SK-N-SH (cell line): ENCODE measurements at regions not wholly inside any gene's neighbourhood (a gene's known extent, or its start where the extent isn't known, plus 50 kb on each side); places are given as distances from the start of the nearest gene placed in this dataset.

Experiments
- CTCF ChIP-seq: fragments of 200-600 bp; sonication (generic); IDR thresholded peaks from 2 replicates; pipeline ENCODE4 v1.6.1; 2017; ENCODE audit warnings: antibody characterized with exemption, mild to moderate bottlenecking, moderate library complexity
- EZH2phosphoT487 ChIP-seq: fragments of 200-600 bp; sonication (generic); IDR thresholded peaks from 2 replicates; pipeline ENCODE4 v1.6.1; 2017; ENCODE audit warnings: low read depth, mixed run types, mild to moderate bottlenecking, antibody characterized with exemption, moderate library complexity, borderline replicate concordance
- FOXM1 ChIP-seq: IDR thresholded peaks from 2 replicates; pipeline ENCODE4 v1.4.0; 2012; ENCODE audit warnings: low read depth, mild to moderate bottlenecking
- GATA2 ChIP-seq: sonication (generic); formaldehyde crosslinking; IDR thresholded peaks from 2 replicates; pipeline ENCODE4 v1.5.0; 2020; ENCODE audit warnings: mild to moderate bottlenecking, missing genetic modification reagents
- IRF3 ChIP-seq: fragments of 150-350 bp; IDR thresholded peaks from 2 replicates; pipeline ENCODE4 v1.6.1; 2016; ENCODE audit warnings: mild to moderate bottlenecking, low read depth, low read length
- POLR2AphosphoS5 ChIP-seq: IDR thresholded peaks from 2 replicates; pipeline ENCODE4 v1.6.1; 2012; ENCODE audit warnings: low read depth, low read length
- RAD21 ChIP-seq: IDR thresholded peaks from 2 replicates; pipeline ENCODE4 v1.6.1; 2012; ENCODE audit warnings: mild to moderate bottlenecking, low read length
- RFX5 ChIP-seq: IDR thresholded peaks from 2 replicates; pipeline ENCODE4 v1.6.1; 2012; ENCODE audit warnings: mild to moderate bottlenecking, improper control_type of control experiment, low read length
- SMC3 ChIP-seq: IDR thresholded peaks from 2 replicates; pipeline ENCODE4 v1.6.1; 2012; ENCODE audit warnings: low read depth, low read length, improper control_type of control experiment
- ZBTB33 ChIP-seq: IDR thresholded peaks from 2 replicates; pipeline ENCODE4 v1.4.0; 2012; ENCODE audit warnings: low read depth, borderline replicate concordance
- TF ChIP-seq, protein P1 (sequence below): IDR thresholded peaks from 2 replicates; pipeline ENCODE4 v1.6.1; 2012; ENCODE audit warnings: mild to moderate bottlenecking, low read depth, low read length, moderate library complexity
- TF ChIP-seq, protein P2 (sequence below): fragments of 150-350 bp; IDR thresholded peaks from 2 replicates; pipeline ENCODE4 v1.6.1; 2017; ENCODE audit warnings: antibody characterized with exemption, low read length, low read depth, borderline replicate concordance
- TF ChIP-seq, protein P3 (sequence below): IDR thresholded peaks from 2 replicates; pipeline ENCODE4 v1.4.0; 2012; ENCODE audit warnings: low read depth

DNA sequence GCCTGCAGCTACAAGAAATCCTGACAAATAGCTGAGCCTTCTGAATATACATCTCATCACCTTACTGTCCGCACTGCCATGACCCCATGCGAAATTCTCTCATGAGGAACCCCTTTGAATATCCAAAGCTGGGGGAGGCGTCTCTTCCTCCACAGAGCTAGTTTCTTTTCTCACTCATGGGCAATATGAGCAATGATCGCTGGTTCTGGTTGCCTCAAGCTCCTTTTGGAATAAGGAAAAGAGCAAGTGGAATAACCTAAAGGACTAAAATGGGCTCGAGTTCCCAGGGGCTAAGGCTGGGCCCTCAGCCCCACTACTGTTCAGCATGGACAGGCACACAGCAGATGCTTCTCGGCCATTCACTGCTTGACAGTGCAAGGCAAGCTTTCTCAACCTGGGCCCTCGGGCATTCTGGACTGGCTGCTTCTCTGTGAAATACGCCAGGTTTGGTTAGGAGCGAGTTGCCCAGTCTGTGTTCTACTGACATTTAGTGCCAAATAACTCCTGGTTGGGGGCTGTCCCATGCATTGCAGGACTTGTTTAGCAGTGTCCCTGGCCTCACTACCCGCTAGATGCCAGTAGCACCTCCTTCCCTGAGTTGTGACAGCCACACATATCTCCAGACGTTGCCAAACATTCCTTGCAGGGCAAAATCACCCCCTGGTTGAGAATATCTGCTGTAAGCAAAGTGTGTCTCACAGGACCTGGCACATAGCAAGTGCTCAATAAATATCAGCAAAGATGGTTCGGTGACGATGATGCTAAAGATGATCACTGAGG, 156.8 kb downstream of the CEBPB start:
- TF ChIP-seq, protein P1, sequence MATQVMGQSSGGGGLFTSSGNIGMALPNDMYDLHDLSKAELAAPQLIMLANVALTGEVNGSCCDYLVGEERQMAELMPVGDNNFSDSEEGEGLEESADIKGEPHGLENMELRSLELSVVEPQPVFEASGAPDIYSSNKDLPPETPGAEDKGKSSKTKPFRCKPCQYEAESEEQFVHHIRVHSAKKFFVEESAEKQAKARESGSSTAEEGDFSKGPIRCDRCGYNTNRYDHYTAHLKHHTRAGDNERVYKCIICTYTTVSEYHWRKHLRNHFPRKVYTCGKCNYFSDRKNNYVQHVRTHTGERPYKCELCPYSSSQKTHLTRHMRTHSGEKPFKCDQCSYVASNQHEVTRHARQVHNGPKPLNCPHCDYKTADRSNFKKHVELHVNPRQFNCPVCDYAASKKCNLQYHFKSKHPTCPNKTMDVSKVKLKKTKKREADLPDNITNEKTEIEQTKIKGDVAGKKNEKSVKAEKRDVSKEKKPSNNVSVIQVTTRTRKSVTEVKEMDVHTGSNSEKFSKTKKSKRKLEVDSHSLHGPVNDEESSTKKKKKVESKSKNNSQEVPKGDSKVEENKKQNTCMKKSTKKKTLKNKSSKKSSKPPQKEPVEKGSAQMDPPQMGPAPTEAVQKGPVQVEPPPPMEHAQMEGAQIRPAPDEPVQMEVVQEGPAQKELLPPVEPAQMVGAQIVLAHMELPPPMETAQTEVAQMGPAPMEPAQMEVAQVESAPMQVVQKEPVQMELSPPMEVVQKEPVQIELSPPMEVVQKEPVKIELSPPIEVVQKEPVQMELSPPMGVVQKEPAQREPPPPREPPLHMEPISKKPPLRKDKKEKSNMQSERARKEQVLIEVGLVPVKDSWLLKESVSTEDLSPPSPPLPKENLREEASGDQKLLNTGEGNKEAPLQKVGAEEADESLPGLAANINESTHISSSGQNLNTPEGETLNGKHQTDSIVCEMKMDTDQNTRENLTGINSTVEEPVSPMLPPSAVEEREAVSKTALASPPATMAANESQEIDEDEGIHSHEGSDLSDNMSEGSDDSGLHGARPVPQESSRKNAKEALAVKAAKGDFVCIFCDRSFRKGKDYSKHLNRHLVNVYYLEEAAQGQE = no peak
- no peak for TF ChIP-seq CTCF
- no peak for TF ChIP-seq POLR2AphosphoS5
- TF ChIP-seq, protein P2, sequence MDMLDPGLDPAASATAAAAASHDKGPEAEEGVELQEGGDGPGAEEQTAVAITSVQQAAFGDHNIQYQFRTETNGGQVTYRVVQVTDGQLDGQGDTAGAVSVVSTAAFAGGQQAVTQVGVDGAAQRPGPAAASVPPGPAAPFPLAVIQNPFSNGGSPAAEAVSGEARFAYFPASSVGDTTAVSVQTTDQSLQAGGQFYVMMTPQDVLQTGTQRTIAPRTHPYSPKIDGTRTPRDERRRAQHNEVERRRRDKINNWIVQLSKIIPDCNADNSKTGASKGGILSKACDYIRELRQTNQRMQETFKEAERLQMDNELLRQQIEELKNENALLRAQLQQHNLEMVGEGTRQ = no peak
- no peak for TF ChIP-seq EZH2phosphoT487
- no peak for TF ChIP-seq SMC3
- no peak for TF ChIP-seq FOXM1
- TF ChIP-seq RFX5 = no peak
- no peak for TF ChIP-seq ZBTB33
- no peak for TF ChIP-seq IRF3
- no peak for TF ChIP-seq RAD21
- no peak for TF ChIP-seq GATA2 (CRISPR knock-in tag)
- TF ChIP-seq, protein P3, sequence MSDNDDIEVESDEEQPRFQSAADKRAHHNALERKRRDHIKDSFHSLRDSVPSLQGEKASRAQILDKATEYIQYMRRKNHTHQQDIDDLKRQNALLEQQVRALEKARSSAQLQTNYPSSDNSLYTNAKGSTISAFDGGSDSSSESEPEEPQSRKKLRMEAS = no peak
